HCT116 (cell line): ENCODE measurements at regions not wholly inside any gene's neighbourhood (a gene's known extent, or its start where the extent isn't known, plus 50 kb on each side); places are given as distances from the start of the nearest gene placed in this dataset.

Experiments
- ATAC-seq: fragments of 200-7000 bp; cut with Tn5 transposase; 2 replicates; pipeline ENCODE4 v1.9.1; 2020; ENCODE audit warnings: mild to moderate bottlenecking, moderate library complexity
- BruUV-seq: library from RNA; stranded (reverse); fragments of 400-500 nt; replicated peaks from 2 replicates; lab custom pipeline; 2021; lab: Mats Ljungman, UMichigan
- CTCF ChIA-PET: fragments of 300-600 bp; sonication (Branson Sonifier 250); formaldehyde crosslinking; loops from one replicate; lab custom pipeline; 2021; ENCODE audit warnings: antibody characterized with exemption; lab: Charles Lee
- POLR2A ChIA-PET: fragments of 300-600, 350-600 bp; sonication (Branson Sonifier 250); formaldehyde crosslinking; loops from one replicate; lab custom pipeline; 2021; ENCODE audit warnings: antibody characterized with exemption; lab: Charles Lee
- RAD21 ChIA-PET, 2 experiments: fragments of 300-600 bp; sonication (Branson Sonifier 250); formaldehyde crosslinking; loops; one replicate each; lab custom pipeline; 2023; ENCODE audit warnings: low total read pairs in 2 of 2; ENCODE audit not compliant: uncharacterized antibody in 2 of 2, unreplicated experiment in 2 of 2, low non-redundant PET in 1 of 2; lab: Charles Lee
- DNase-seq: peaks from one replicate; pipeline ENCODE4 v3.0.0-alpha.2; 2010; ENCODE audit warnings: low read depth, low spot score
- H2AFZ ChIP-seq: fragments of 200-600 bp; shearing (Covaris generic), sonication (generic); 2 replicates; pipeline ENCODE4 v1.6.1; 2017; ENCODE audit warnings: low read depth, mixed run types, mixed read lengths, antibody characterized with exemption, low read length; ENCODE audit not compliant: poor library complexity, severe bottlenecking
- H3K27ac ChIP-seq: 2 replicates; pipeline ENCODE4 v1.5.1; 2012; ENCODE audit warnings: low read depth, low read length
- H3K27me3 ChIP-seq: fragments of 200-600 bp; sonication (generic); 2 replicates; pipeline ENCODE4 v1.6.1; 2016; ENCODE audit warnings: mixed run types, low read length, mixed read lengths; ENCODE audit not compliant: insufficient read depth
- H3K36me3 ChIP-seq, 2 experiments: fragments of 200-500 bp in 1 of 2; fragments of 200-600 bp in 1 of 2; sonication (Bioruptor generic) in 1 of 2; sonication (generic) in 1 of 2; 2 replicates each; pipeline versions ENCODE4 v1.5.1 to v1.6.1; 2014 to 2016; ENCODE audit warnings: low read length in 2 of 2, inconsistent platforms in 1 of 2, mixed read lengths in 1 of 2, mixed run types in 1 of 2; ENCODE audit not compliant: insufficient read depth in 2 of 2, control insufficient read depth in 1 of 2
- H3K4me1 ChIP-seq, 2 experiments: fragments of 200-600 bp in 1 of 2; sonication (generic) in 1 of 2; 2 replicates each; pipeline versions ENCODE4 v1.5.1 to v1.6.1; 2012 to 2017; ENCODE audit warnings: low read length in 2 of 2, inconsistent platforms in 1 of 2, mild to moderate bottlenecking in 1 of 2, mixed read lengths in 1 of 2, mixed run types in 1 of 2, moderate library complexity in 1 of 2; ENCODE audit not compliant: insufficient read depth in 2 of 2, control insufficient read depth in 1 of 2
- H3K4me2 ChIP-seq: fragments of 200-600 bp; sonication (generic); 2 replicates; pipeline ENCODE4 v1.6.1; 2017; ENCODE audit warnings: mixed run types, low read length, mixed read lengths
- H3K4me3 ChIP-seq, 2 experiments: fragments of 200-600 bp in 1 of 2; sonication (generic) in 1 of 2; replicated peaks in 1 of 2; 2 replicates each; pipeline ENCODE4 v1.5.1; 2011 to 2016; ENCODE audit warnings: low read length in 2 of 2, control low read depth in 1 of 2, low read depth in 1 of 2, mild to moderate bottlenecking in 1 of 2, mixed read lengths in 1 of 2, mixed run types in 1 of 2
- H3K79me2 ChIP-seq: fragments of 200-600 bp; sonication (generic); 2 replicates; pipeline ENCODE4 v1.6.1; 2017; ENCODE audit warnings: mild to moderate bottlenecking, mixed run types, low read length, moderate library complexity, mixed read lengths; ENCODE audit not compliant: insufficient read depth
- H3K9ac ChIP-seq: fragments of 200-600 bp; sonication (generic); 2 replicates; pipeline ENCODE4 v1.6.1; 2016; ENCODE audit warnings: low read length, mixed read lengths
- H3K9me2 ChIP-seq: fragments of 200-600 bp; sonication (generic), shearing (Covaris generic); 2 replicates; pipeline ENCODE4 v1.6.1; 2017; ENCODE audit warnings: mixed run types, mild to moderate bottlenecking, moderate library complexity; ENCODE audit not compliant: insufficient read depth
- H3K9me3 ChIP-seq, 2 experiments: fragments of 200-500 bp in 1 of 2; fragments of 200-600 bp in 1 of 2; sonication (Bioruptor generic) in 1 of 2; sonication (generic) in 1 of 2; 2 replicates each; pipeline ENCODE4 v1.6.1; 2014 to 2017; ENCODE audit warnings: low read length in 2 of 2, mixed read lengths in 2 of 2, inconsistent platforms in 1 of 2, low read depth in 1 of 2, mild to moderate bottlenecking in 1 of 2, mixed run types in 1 of 2, moderate library complexity in 1 of 2; ENCODE audit not compliant: control insufficient read depth in 1 of 2, insufficient read depth in 1 of 2
- H4K20me1 ChIP-seq: fragments of 200-600 bp; sonication (generic), shearing (Covaris generic); 2 replicates; pipeline ENCODE4 v1.6.1; 2017; ENCODE audit warnings: mixed run types, mild to moderate bottlenecking, moderate library complexity; ENCODE audit not compliant: insufficient read depth
- CBX3 ChIP-seq: IDR thresholded peaks from 2 replicates; pipeline ENCODE4 v1.6.1; 2012; ENCODE audit warnings: low read depth
- CEBPB ChIP-seq: IDR thresholded peaks from 2 replicates; pipeline ENCODE4 v1.6.1; 2012; ENCODE audit warnings: low read depth
- EZH2phosphoT487 ChIP-seq: fragments of 200-600 bp; IDR thresholded peaks from 2 replicates; pipeline ENCODE4 v1.6.1; 2018; ENCODE audit warnings: antibody characterized with exemption, borderline replicate concordance
- FOSL1 ChIP-seq: IDR thresholded peaks from 2 replicates; pipeline ENCODE4 v1.6.1; 2012; ENCODE audit warnings: low read depth
- POLR2AphosphoS5 ChIP-seq: IDR thresholded peaks from 2 replicates; pipeline ENCODE4 v1.6.1; 2011; ENCODE audit warnings: mild to moderate bottlenecking, low read depth, low read length, moderate library complexity
- RAD21 ChIP-seq: IDR thresholded peaks from 2 replicates; pipeline ENCODE4 v1.6.1; 2012; ENCODE audit warnings: low read depth, mild to moderate bottlenecking
- SIN3A ChIP-seq: IDR thresholded peaks from 2 replicates; pipeline ENCODE4 v1.6.1; 2012; ENCODE audit warnings: low read depth
- SP1 ChIP-seq: IDR thresholded peaks from 2 replicates; pipeline ENCODE4 v1.6.1; 2012; ENCODE audit warnings: low read depth
- TCF7L2 ChIP-seq: IDR thresholded peaks from 2 replicates; pipeline ENCODE4 v1.7.0; 2011; ENCODE audit warnings: borderline replicate concordance, inconsistent platforms; ENCODE audit not compliant: insufficient read depth, insufficient read length; ENCODE audit errors: extremely low read depth
- YY1 ChIP-seq: IDR thresholded peaks from 2 replicates; pipeline ENCODE4 v1.6.1; 2011; ENCODE audit warnings: low read length, low read depth, moderate library complexity, mild to moderate bottlenecking; ENCODE audit not compliant: insufficient replicate concordance; ENCODE audit errors: extremely low read depth
- ZFX ChIP-seq: fragments of 450-650 bp; IDR thresholded peaks from 2 replicates; pipeline ENCODE4 v1.6.1; 2017
- ZNF274 ChIP-seq: fragments of 200-500 bp; sonication (Bioruptor generic); IDR thresholded peaks from 2 replicates; pipeline ENCODE4 v1.6.1; 2014; ENCODE audit warnings: mild to moderate bottlenecking, low read depth, low read length, inconsistent platforms
- intact Hi-C: fragments of 100-400 bp; cut with micrococcal nuclease; formaldehyde crosslinking; loops from 2 replicates; pipeline ENCODE4 v1.10.0; 2022
- TF ChIP-seq, protein P1 (sequence below): IDR thresholded peaks from 2 replicates; pipeline ENCODE4 v1.6.1; 2011; ENCODE audit warnings: mild to moderate bottlenecking, low read length, moderate library complexity; ENCODE audit not compliant: insufficient replicate concordance; ENCODE audit errors: extremely low read depth
- TF ChIP-seq, protein P2 (sequence below), 3 experiments: fragments of 200-600 bp in 1 of 3; sonication (generic) in 1 of 3; IDR thresholded peaks in 2 of 3; conservative IDR thresholded peaks in 1 of 3; 2 replicates each; pipeline ENCODE4 v1.5.1; 2012 to 2017; ENCODE audit warnings: low read depth in 2 of 3, low read length in 2 of 3, antibody characterized with exemption in 1 of 3, borderline replicate concordance in 1 of 3, control low read depth in 1 of 3, mild to moderate bottlenecking in 1 of 3, mixed read lengths in 1 of 3, mixed run types in 1 of 3, moderate library complexity in 1 of 3; ENCODE audit not compliant: insufficient read depth in 1 of 3
- TF ChIP-seq, protein P3 (sequence below): IDR thresholded peaks from 2 replicates; pipeline ENCODE4 v1.6.1; 2012

DNA sequence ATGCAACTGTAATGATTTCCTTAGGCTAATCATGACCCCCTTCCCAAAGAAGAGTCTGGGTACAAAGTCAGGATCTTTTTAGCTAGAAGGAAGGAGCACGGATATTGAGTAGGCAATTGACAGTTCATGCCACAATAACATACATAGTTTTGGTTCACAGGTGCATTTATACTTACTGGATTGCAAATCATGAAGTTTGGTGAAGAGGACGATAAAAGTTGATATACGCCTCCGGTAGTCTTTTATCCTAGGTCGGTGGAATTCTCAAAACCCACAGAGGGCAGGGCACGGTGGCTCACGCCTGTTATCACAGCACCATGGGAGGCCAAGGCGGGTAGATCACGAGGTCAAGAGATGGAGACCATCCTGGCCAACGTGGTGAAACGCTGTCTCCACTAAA lies 265.4 kb upstream of the PRMT6 start:
- no peak for DNase-seq
- CTCF ChIA-PET = no interaction called here

DNA sequence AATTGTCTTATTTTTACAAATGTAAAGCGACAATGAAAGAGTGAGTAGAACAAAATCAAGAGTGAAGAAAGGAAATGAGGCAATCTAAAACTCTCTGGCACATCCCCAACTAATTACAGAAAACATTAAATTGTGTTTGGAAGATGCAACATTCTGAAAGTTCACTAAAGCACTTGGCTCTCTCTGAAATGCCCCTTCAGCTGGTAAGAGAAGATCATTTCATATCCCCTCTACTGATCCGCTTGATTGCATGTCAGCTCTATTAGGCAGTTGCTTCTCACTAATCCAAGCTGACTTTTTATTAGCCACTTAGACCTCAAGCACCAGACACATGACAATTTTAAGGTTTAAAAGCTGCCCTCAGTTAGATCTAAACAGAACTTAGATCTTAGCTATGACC lies 262.8 kb upstream of the PRMT6 start:
- Histone ChIP-seq H3K79me2 (no peaks in the 10 kb centered on the region), H3K9me2 (no peaks in the 10 kb centered on the region), H3K9me3 (peaks cover 0 to 32% of the 10 kb centered on the region in 2 experiments; a peak in 2 of 4 replicates), H3K4me1 (no peaks in the 10 kb centered on the region), H3K4me2 (no peak overlapping the region), H3K4me3 (no peak overlapping the region), H2AFZ (no peak overlapping the region), H3K27ac (no peak overlapping the region), H3K27me3 (no peaks in the 10 kb centered on the region), H3K9ac (no peak overlapping the region), H4K20me1 (no peaks in the 10 kb centered on the region), H3K36me3 (no peaks in the 10 kb centered on the region)
- DNase-seq (no peak), ATAC-seq (no peak)
- intact Hi-C loops = no loop called here
- no TSS peak for BruUV-seq
- CTCF ChIA-PET = no interaction called here
- POLR2A ChIA-PET = no interaction called here
- RAD21 ChIA-PET = no interaction called here
- TF ChIP-seq, protein P1, sequence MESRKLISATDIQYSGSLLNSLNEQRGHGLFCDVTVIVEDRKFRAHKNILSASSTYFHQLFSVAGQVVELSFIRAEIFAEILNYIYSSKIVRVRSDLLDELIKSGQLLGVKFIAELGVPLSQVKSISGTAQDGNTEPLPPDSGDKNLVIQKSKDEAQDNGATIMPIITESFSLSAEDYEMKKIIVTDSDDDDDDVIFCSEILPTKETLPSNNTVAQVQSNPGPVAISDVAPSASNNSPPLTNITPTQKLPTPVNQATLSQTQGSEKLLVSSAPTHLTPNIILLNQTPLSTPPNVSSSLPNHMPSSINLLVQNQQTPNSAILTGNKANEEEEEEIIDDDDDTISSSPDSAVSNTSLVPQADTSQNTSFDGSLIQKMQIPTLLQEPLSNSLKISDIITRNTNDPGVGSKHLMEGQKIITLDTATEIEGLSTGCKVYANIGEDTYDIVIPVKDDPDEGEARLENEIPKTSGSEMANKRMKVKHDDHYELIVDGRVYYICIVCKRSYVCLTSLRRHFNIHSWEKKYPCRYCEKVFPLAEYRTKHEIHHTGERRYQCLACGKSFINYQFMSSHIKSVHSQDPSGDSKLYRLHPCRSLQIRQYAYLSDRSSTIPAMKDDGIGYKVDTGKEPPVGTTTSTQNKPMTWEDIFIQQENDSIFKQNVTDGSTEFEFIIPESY = no peak
- TF ChIP-seq YY1 = no peak
- TF ChIP-seq POLR2AphosphoS5 = no peak
- no peak for TF ChIP-seq SP1
- TF ChIP-seq CEBPB = no peak
- no peak for TF ChIP-seq FOSL1
- TF ChIP-seq ZNF274 = no peak
- TF ChIP-seq, protein P2, sequence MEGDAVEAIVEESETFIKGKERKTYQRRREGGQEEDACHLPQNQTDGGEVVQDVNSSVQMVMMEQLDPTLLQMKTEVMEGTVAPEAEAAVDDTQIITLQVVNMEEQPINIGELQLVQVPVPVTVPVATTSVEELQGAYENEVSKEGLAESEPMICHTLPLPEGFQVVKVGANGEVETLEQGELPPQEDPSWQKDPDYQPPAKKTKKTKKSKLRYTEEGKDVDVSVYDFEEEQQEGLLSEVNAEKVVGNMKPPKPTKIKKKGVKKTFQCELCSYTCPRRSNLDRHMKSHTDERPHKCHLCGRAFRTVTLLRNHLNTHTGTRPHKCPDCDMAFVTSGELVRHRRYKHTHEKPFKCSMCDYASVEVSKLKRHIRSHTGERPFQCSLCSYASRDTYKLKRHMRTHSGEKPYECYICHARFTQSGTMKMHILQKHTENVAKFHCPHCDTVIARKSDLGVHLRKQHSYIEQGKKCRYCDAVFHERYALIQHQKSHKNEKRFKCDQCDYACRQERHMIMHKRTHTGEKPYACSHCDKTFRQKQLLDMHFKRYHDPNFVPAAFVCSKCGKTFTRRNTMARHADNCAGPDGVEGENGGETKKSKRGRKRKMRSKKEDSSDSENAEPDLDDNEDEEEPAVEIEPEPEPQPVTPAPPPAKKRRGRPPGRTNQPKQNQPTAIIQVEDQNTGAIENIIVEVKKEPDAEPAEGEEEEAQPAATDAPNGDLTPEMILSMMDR (IDR thresholded peaks at IDR 0.05 in 2 of 3, conservative IDR thresholded peaks at IDR 0.05 in 1 of 3; ENCODE audit: borderline replicate concordance in 1 of 3, insufficient read depth in 1 of 3, low read depth in 2 of 3, low read length in 2 of 3) = no peak
- TF ChIP-seq CBX3 = no peak
- no peak for TF ChIP-seq TCF7L2
- TF ChIP-seq, protein P3, sequence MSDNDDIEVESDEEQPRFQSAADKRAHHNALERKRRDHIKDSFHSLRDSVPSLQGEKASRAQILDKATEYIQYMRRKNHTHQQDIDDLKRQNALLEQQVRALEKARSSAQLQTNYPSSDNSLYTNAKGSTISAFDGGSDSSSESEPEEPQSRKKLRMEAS = no peak
- TF ChIP-seq EZH2phosphoT487 = no peak

More for the DNA sequence above, 265.4 kb upstream of the PRMT6 start:
- H3K4me3 ChIP-seq = no peak overlapping the region
- no peaks in the 10 kb centered on the region for H4K20me1 ChIP-seq
- H2AFZ ChIP-seq = no peak overlapping the region
- no peak overlapping the region for H3K27ac ChIP-seq
- no peaks in the 10 kb centered on the region for H3K36me3 ChIP-seq
- H3K79me2 ChIP-seq = no peaks in the 10 kb centered on the region
- no peak overlapping the region for H3K9ac ChIP-seq
- H3K4me1 ChIP-seq = no peaks in the 10 kb centered on the region
- no peak for TF ChIP-seq ZFX
- TF ChIP-seq RAD21 = no peak
- TF ChIP-seq SIN3A = no peak
- no peak for TF ChIP-seq ZNF274
- no peak overlapping the region for H3K4me2 ChIP-seq
- intact Hi-C loops = no loop called here
- no peak for ATAC-seq
- H3K9me2 ChIP-seq = no peaks in the 10 kb centered on the region
- H3K27me3 ChIP-seq = no peaks in the 10 kb centered on the region
- no TSS peak for BruUV-seq
- peaks cover 0 to 17% of the 10 kb centered on the region in 2 experiments; a peak in 2 of 4 replicates for H3K9me3 ChIP-seq
- ChIA-PET POLR2A (no interaction called here), RAD21 (no interaction called here)
